ENCODE measurements at regions not wholly inside any gene's neighbourhood (a gene's known extent, or its start where the extent isn't known, plus 50 kb on each side); places are given as distances from the start of the nearest gene placed in this dataset.

DNA sequence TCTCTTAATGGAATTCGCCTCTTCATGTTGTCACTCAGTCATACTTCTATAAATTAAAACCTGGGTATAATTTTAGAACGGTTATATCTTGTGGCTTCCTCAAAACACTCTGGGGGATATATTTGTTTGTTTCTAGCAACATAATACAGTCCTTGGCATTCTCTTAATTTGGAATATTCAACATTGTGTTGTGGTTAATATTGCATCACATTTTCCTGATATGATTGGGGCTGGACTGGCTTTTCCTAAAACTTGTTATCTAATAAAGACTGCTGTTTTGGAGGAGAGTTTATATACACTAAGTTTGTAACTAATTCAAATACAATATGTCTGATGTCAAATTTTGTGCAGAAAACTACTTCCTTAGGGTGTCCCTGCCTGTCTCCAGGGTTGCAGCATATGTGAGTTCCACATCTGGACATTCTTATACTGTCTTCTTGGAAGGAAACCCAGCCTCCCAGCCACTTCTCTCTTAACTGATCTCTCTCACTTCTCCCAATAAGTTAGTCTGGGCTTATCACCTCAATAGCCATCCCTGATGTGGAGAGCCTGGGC lies 892.6 kb downstream of the MRPL39 start:
- Histone ChIP-seq H4K20me1 (no peaks in the 10 kb centered on the region), H3K4me3 (no peak overlapping the region), H3K4me2 (peak overlapping the region; percentile 72), H3K9me3 (no peaks in the 10 kb centered on the region), H3K27ac (peak overlapping the region; percentile 52), H3K36me3 (no peaks in the 10 kb centered on the region), H3K4me1 (peaks cover 34% of the 10 kb centered on the region), H3K27me3 (no peaks in the 10 kb centered on the region), H3K9ac (no peak overlapping the region)
- no peak for TF ChIP-seq Cebpa-rat (IDR thresholded peaks at IDR 0.05)

DNA sequence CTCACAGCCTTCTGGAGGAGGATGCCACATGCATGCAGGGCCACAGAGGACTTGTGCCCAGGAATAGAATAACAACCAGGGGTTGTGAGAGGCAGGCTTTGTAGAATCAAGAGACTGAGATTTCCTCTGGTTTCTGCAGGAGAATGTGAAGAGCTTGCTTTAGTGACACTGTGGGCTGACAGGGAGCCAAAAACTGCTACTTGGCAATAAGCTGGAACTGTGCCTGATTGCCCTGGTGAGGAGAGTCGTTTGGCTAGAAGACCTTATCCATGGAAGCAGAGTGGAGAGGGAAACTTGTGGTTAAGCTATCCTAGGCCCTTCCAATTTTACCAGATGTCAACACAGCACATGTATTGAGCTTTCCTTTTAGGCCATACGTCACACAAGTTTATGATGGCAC lies 902.1 kb downstream of the MRPL39 start:
- H4K20me1 ChIP-seq: no peaks in the 10 kb centered on the region

GRCh38 chr21:24693779-24694178 lies 913.5 kb downstream of the MRPL39 start:
- no peaks in the 10 kb centered on the region for H3K4me1 ChIP-seq
- no peaks in the 10 kb centered on the region for H3K36me3 ChIP-seq
- H3K9me3 ChIP-seq: no peaks in the 10 kb centered on the region
- H3K27ac ChIP-seq: no peak overlapping the region
- no peak overlapping the region for H3K9ac ChIP-seq
- no peak overlapping the region for H3K4me2 ChIP-seq
- H3K27me3 ChIP-seq: no peaks in the 10 kb centered on the region
- H4K20me1 ChIP-seq: no peaks in the 10 kb centered on the region
- no peak for TF ChIP-seq Cebpa-rat (IDR thresholded peaks at IDR 0.05)
- H3K4me3 ChIP-seq: no peak overlapping the region

More for the DNA sequence above, 902.1 kb downstream of the MRPL39 start:
- no peak for TF ChIP-seq Cebpa-rat (IDR thresholded peaks at IDR 0.05)
- Histone ChIP-seq H3K36me3 (no peaks in the 10 kb centered on the region), H3K4me1 (no peaks in the 10 kb centered on the region), H3K9ac (no peak overlapping the region), H3K27ac (no peak overlapping the region), H3K4me2 (no peak overlapping the region), H3K27me3 (no peaks in the 10 kb centered on the region), H3K9me3 (no peaks in the 10 kb centered on the region), H3K4me3 (no peak overlapping the region)

GRCh38 chr21:24681456-24681855 lies 925.8 kb downstream of the MRPL39 start:
- Histone ChIP-seq H3K9me3 (no peaks in the 10 kb centered on the region), H3K9ac (no peak overlapping the region), H3K4me3 (no peak overlapping the region), H3K27me3 (no peaks in the 10 kb centered on the region), H3K36me3 (no peaks in the 10 kb centered on the region), H4K20me1 (no peaks in the 10 kb centered on the region), H3K4me2 (no peak overlapping the region), H3K4me1 (no peaks in the 10 kb centered on the region), H3K27ac (no peak overlapping the region)
- TF ChIP-seq Cebpa-rat (IDR thresholded peaks at IDR 0.05): no peak

DNA sequence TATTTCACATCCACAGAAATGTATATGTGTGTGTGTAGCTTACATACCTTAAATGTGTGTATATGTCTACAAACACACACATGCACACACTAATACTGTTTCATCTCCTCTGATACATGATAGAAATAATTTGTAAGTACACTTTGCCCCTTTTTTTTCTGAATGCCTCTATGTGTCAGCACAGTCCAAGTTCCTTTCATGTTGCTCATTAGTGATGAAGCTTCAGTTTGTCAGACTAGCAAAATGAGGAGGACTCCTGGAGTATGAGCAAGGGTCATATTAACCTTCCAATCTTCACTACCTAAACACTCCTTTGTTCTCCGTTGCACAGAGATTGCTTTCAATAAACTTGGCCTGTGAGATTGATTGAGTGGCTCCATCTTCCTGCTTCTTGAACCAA lies 935.4 kb downstream of the MRPL39 start:
- Histone ChIP-seq H3K4me3 (no peak overlapping the region), H3K9ac (no peak overlapping the region), H3K36me3 (no peaks in the 10 kb centered on the region), H3K9me3 (no peaks in the 10 kb centered on the region), H3K27me3 (no peaks in the 10 kb centered on the region), H3K4me1 (no peaks in the 10 kb centered on the region), H3K4me2 (no peak overlapping the region), H3K27ac (no peak overlapping the region), H4K20me1 (no peaks in the 10 kb centered on the region)
- no peak for TF ChIP-seq Cebpa-rat (IDR thresholded peaks at IDR 0.05)

DNA sequence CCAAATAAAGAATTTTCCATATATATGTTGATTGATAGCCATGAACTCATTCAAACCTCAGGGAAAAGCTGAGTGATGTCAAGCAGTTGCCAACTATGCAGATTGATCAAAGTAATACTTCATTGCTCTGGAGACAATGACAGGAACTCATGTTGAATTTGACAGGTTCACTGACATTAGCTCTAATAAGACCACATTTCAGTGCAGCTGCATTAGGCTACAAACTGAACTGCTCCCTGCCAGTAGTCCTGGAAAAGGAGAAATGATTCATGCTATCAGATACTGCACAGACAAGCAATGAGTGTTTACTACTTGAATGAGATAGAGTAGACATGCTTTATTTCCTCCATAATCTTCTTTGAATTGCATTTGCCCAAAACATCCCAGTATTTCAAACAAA lies 948.4 kb downstream of the MRPL39 start:
- TF ChIP-seq Cebpa-rat (IDR thresholded peaks at IDR 0.05): no peak
- Histone ChIP-seq H3K36me3 (no peaks in the 10 kb centered on the region), H3K27ac (no peak overlapping the region), H4K20me1 (no peaks in the 10 kb centered on the region), H3K9ac (no peak overlapping the region), H3K27me3 (no peaks in the 10 kb centered on the region), H3K4me3 (no peak overlapping the region), H3K4me1 (no peaks in the 10 kb centered on the region), H3K9me3 (no peaks in the 10 kb centered on the region), H3K4me2 (no peak overlapping the region)

DNA sequence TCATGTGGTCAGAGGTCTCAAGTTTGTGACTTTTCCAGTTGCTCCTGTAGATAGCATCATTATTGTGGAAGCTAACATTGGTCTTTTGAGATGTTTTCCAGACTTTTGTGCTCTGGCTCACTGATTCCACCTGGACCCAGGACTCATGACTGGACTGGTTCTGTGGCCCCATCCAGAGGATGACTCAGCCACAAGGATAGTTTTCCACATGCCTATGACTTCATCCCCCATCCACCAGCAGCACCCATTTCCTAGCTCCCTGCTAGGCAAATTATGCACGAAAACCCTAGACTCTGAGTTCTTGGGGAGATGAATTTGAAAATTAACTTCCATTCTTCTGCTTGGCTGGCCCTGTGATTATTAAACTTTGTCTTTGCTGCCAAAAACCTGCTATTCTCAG lies 949.3 kb downstream of the MRPL39 start:
- no peaks in the 10 kb centered on the region for H3K27me3 ChIP-seq
- no peak overlapping the region for H3K9ac ChIP-seq
- H3K4me2 ChIP-seq: no peak overlapping the region
- H3K9me3 ChIP-seq: no peaks in the 10 kb centered on the region
- H3K4me1 ChIP-seq: no peaks in the 10 kb centered on the region
- H3K27ac ChIP-seq: no peak overlapping the region
- no peak overlapping the region for H3K4me3 ChIP-seq
- TF ChIP-seq Cebpa-rat (IDR thresholded peaks at IDR 0.05): no peak
- H3K36me3 ChIP-seq: no peaks in the 10 kb centered on the region
- H4K20me1 ChIP-seq: no peaks in the 10 kb centered on the region

- Histone ChIP-seq H4K20me1 (no peaks in the 10 kb centered on the region), H3K27ac (no peak overlapping the region), H3K9me3 (no peaks in the 10 kb centered on the region), H3K9ac (no peak overlapping the region), H3K27me3 (no peaks in the 10 kb centered on the region), H3K4me2 (no peak overlapping the region), H3K4me3 (no peak overlapping the region), H3K36me3 (no peaks in the 10 kb centered on the region), H3K4me1 (no peaks in the 10 kb centered on the region)
- TF ChIP-seq Cebpa-rat (IDR thresholded peaks at IDR 0.05): no peak
Measured at GRCh38 chr21:24649691-24650090, 957.6 kb downstream of the MRPL39 start.

- TF ChIP-seq Cebpa-rat (IDR thresholded peaks at IDR 0.05): no peak
- no peak overlapping the region for H3K4me3 ChIP-seq
- no peaks in the 10 kb centered on the region for H3K36me3 ChIP-seq
Measured at GRCh38 chr21:24636696-24637095, 970.6 kb downstream of the MRPL39 start.

GRCh38 chr21:24634749-24635148 lies 972.5 kb downstream of the MRPL39 start:
- H3K27me3 ChIP-seq: no peaks in the 10 kb centered on the region
- H4K20me1 ChIP-seq: no peaks in the 10 kb centered on the region
- no peaks in the 10 kb centered on the region for H3K9me3 ChIP-seq
- no peak for TF ChIP-seq Cebpa-rat (IDR thresholded peaks at IDR 0.05)
- no peak overlapping the region for H3K4me2 ChIP-seq
- no peaks in the 10 kb centered on the region for H3K4me1 ChIP-seq
- H3K36me3 ChIP-seq: no peaks in the 10 kb centered on the region
- no peak overlapping the region for H3K4me3 ChIP-seq
- H3K27ac ChIP-seq: no peak overlapping the region
- no peak overlapping the region for H3K9ac ChIP-seq

More at GRCh38 chr21:24636696-24637095, 970.6 kb downstream of the MRPL39 start:
- no peaks in the 10 kb centered on the region for H3K27me3 ChIP-seq
- H3K4me1 ChIP-seq: no peaks in the 10 kb centered on the region
- no peaks in the 10 kb centered on the region for H4K20me1 ChIP-seq
- H3K4me2 ChIP-seq: no peak overlapping the region
- no peak overlapping the region for H3K9ac ChIP-seq
- H3K9me3 ChIP-seq: no peaks in the 10 kb centered on the region
- no peak overlapping the region for H3K27ac ChIP-seq

- no peak for TF ChIP-seq Cebpa-rat (IDR thresholded peaks at IDR 0.05)
- no peaks in the 10 kb centered on the region for H3K27me3 ChIP-seq
- no peak overlapping the region for H3K4me2 ChIP-seq
- no peak overlapping the region for H3K4me3 ChIP-seq
- H3K4me1 ChIP-seq: no peaks in the 10 kb centered on the region
- no peak overlapping the region for H3K9ac ChIP-seq
- H3K36me3 ChIP-seq: no peaks in the 10 kb centered on the region
- no peaks in the 10 kb centered on the region for H4K20me1 ChIP-seq
- H3K27ac ChIP-seq: no peak overlapping the region
- H3K9me3 ChIP-seq: no peaks in the 10 kb centered on the region
Measured at GRCh38 chr21:24628536-24628935, 978.7 kb downstream of the MRPL39 start.
